Astrocyte of the spinal cord (primary cell): ENCODE measurements at regions not wholly inside any gene's neighbourhood (a gene's known extent, or its start where the extent isn't known, plus 50 kb on each side); places are given as distances from the start of the nearest gene placed in this dataset.

Source experiments
- DNase-seq: peaks from one replicate; pipeline ENCODE4 v3.0.0; 2011; ENCODE audit warnings: low read depth, low spot score
- H3K4me3 ChIP-seq: 2 replicates; pipeline ENCODE4 v1.5.1; 2011; ENCODE audit warnings: low read depth, mild to moderate bottlenecking, low read length, moderate library complexity
- CTCF ChIP-seq: IDR thresholded peaks from 2 replicates; pipeline ENCODE4 v1.5.1; 2012; ENCODE audit warnings: low read depth, mild to moderate bottlenecking, low read length, inconsistent platforms
- in situ Hi-C: cut with HindIII; loops from 2 replicates; pipeline ENCODE4 v1.10.0; 2017; ENCODE audit warnings: low sequenced_read_pairs

- no peak for TF ChIP-seq CTCF
- DNase-seq = no peak
- in situ Hi-C loops = no loop called here
- no peak overlapping the region for H3K4me3 ChIP-seq
Measured at GRCh38 chr4:116515959-116516358, 569.4 kb downstream of the TRAM1L1 start.

- H3K4me3 ChIP-seq = no peak overlapping the region
- TF ChIP-seq CTCF = no peak
- in situ Hi-C loops = no loop called here
- DNase-seq = no peak
Measured at GRCh38 chr4:116512552-116512951, 572.8 kb downstream of the TRAM1L1 start.

GRCh38 chr4:116501954-116502353 lies 583.4 kb downstream of the TRAM1L1 start:
- no peak for TF ChIP-seq CTCF
- in situ Hi-C loops = no loop called here
- no peak for DNase-seq
- no peak overlapping the region for H3K4me3 ChIP-seq

GRCh38 chr4:116500225-116500624 lies 585.2 kb downstream of the TRAM1L1 start:
- TF ChIP-seq CTCF = no peak
- no peak overlapping the region for H3K4me3 ChIP-seq
- DNase-seq = no peak
- in situ Hi-C loops = no loop called here

- DNase-seq = no peak
- TF ChIP-seq CTCF = no peak
- no peak overlapping the region for H3K4me3 ChIP-seq
- in situ Hi-C loops = no loop called here
Measured at GRCh38 chr4:116489739-116490138, 595.6 kb downstream of the TRAM1L1 start.

- TF ChIP-seq CTCF = no peak
- no peak for DNase-seq
- in situ Hi-C loops = no loop called here
Measured at GRCh38 chr4:116486401-116486800, 599.0 kb downstream of the TRAM1L1 start.

GRCh38 chr4:116480546-116480945 lies 604.8 kb downstream of the TRAM1L1 start:
- in situ Hi-C loops = no loop called here
- H3K4me3 ChIP-seq = no peak overlapping the region
- DNase-seq = no peak
- no peak for TF ChIP-seq CTCF

More at GRCh38 chr4:116486401-116486800, 599.0 kb downstream of the TRAM1L1 start:
- H3K4me3 ChIP-seq = no peak overlapping the region
